ENCODE measurements at regions not wholly inside any gene's neighbourhood (a gene's known extent, or its start where the extent isn't known, plus 50 kb on each side); places are given as distances from the start of the nearest gene placed in this dataset.

DNA sequence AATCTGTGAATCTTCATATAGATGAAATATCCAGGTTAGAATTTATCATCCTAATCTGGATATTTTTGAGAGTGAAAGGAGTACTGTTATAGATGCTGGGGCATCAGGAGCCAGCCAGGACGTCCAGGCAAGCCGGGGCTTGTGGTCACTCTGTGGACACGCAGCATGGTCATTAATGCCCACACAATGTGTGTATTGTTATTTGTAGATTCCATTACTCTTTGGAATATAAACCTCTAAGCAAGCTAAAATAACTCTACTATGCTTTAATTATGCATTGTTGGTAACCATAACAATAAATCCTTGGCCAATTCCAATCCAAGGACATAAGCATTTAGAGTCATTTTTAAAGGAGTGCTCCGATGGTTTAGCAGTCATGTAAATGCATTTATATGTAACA lies 137.9 kb downstream of the TM9SF2 start (continued):
- TF ChIP-seq, protein P1, sequence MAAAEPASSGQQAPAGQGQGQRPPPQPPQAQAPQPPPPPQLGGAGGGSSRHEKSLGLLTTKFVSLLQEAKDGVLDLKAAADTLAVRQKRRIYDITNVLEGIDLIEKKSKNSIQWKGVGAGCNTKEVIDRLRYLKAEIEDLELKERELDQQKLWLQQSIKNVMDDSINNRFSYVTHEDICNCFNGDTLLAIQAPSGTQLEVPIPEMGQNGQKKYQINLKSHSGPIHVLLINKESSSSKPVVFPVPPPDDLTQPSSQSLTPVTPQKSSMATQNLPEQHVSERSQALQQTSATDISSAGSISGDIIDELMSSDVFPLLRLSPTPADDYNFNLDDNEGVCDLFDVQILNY (CRISPR knock-in tag; conservative IDR thresholded peaks at IDR 0.05), result no peak
- TF ChIP-seq ZEB1 (IDR thresholded peaks at IDR 0.05; ENCODE audit: insufficient replicate concordance, low read depth) (no peak), POLR2A (IDR thresholded peaks at IDR 0.05; ENCODE audit: insufficient read depth in 1 of 2, low read depth in 2 of 2, low read length in 2 of 2) (no peak), ZBTB1 (CRISPR knock-in tag; IDR thresholded peaks at IDR 0.05; ENCODE audit: borderline replicate concordance) (no peak)

DNA sequence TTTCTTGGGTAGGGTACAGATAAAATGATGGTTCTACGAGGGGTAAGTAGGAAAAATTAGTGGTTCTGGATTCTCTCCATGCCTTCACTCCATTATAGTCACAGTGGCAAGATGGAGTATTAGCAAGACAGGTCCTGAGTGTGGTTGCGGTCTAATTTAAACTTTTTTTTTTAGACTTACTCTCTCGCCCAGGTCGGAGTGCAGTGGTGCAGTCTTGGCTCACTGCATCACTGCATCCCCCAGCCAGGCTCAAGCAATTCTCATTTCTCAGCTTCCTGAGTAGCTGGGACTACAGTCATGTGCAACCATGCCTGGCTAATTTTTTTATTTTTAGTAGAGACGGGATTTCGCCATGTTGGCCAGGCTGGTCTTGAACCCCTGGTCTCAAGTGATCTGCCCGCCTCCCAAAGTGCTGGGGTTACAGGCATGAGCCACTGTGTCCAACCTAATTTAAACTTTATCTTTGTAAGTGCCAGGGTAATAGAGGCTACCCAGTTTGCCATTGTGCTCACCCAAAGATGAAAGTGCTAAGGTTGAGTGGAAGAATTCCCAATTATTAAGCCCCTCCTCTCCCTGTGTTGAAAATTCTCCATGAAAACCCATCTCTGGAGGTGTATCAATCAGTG lies 135.6 kb downstream of the TM9SF2 start:
- Histone ChIP-seq H2AFZ (ENCODE audit: low read length) (no peak overlapping the region), H3K9ac (ENCODE audit: insufficient read depth, low read depth, low read length) (no peak overlapping the region), H3K4me2 (ENCODE audit: low read depth, low read length) (no peak overlapping the region), H3K27me3 (ENCODE audit: control insufficient read depth in 1 of 2, insufficient read depth in 2 of 2, low read length in 2 of 2) (no peaks in the 10 kb centered on the region), H3K9me3 (ENCODE audit: low read length) (no peaks in the 10 kb centered on the region), H3K79me2 (ENCODE audit: insufficient read depth, low read length) (no peaks in the 10 kb centered on the region), H4K20me1 (ENCODE audit: insufficient read depth, low read length) (no peaks in the 10 kb centered on the region), H3K4me3 (replicated peaks in 1 of 3; ENCODE audit: insufficient read depth in 1 of 3, low read depth in 2 of 3, low read length in 3 of 3) (no peak overlapping the region), H3K4me1 (ENCODE audit: insufficient read depth, low read length) (no peaks in the 10 kb centered on the region), H3K36me3 (replicated peaks in 1 of 2; ENCODE audit: control insufficient read depth in 1 of 2, insufficient read depth in 2 of 2, low read length in 2 of 2) (no peaks in the 10 kb centered on the region), H3K27ac (ENCODE audit: extremely low read length, insufficient read depth, low read length) (no peak overlapping the region)
- ATAC-seq (no peak), FAIRE-seq (no peak), DNase-seq (ENCODE audit: low spot score) (no peak)
- CTCF ChIA-PET (ENCODE audit: low intra/inter-chr PET ratio, low total read pairs), result no interaction called here
- no peak for TF ChIP-seq ZNF589 (CRISPR knock-in tag; conservative IDR thresholded peaks at IDR 0.05)
- no peak for TF ChIP-seq PLRG1 (conservative IDR thresholded peaks at IDR 0.05)
- TF ChIP-seq, protein P2, sequence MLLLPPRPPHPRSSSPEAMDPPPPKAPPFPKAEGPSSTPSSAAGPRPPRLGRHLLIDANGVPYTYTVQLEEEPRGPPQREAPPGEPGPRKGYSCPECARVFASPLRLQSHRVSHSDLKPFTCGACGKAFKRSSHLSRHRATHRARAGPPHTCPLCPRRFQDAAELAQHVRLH (CRISPR knock-in tag; IDR thresholded peaks at IDR 0.05; ENCODE audit: borderline replicate concordance, low read depth), result no peak
- TF ChIP-seq ZNF562 (CRISPR knock-in tag; IDR thresholded peaks at IDR 0.05; ENCODE audit: borderline replicate concordance), result no peak
- no peak for TF ChIP-seq ZNF605 (CRISPR knock-in tag; IDR thresholded peaks at IDR 0.05)
- no peak for TF ChIP-seq NCOA1 (CRISPR knock-in tag; IDR thresholded peaks at IDR 0.05)
- POLR2A ChIA-PET, result no interaction called here
- intact Hi-C loops (cut with micrococcal nuclease; ENCODE audit: unreplicated experiment) (no loop called here), in situ Hi-C loops (cut with HindIII; ENCODE audit: extremely low pct_ligation_motif_present, low pct_unique_long_range_greater_than_20kb) (no loop called here)
- BruUV-seq (replicated peaks), result no TSS peak
- 95% methylated on average over 7 of the region's 7 CpGs for WGBS (ENCODE audit: low lambda C conversion rate)
